ENCODE measurements at regions not wholly inside any gene's neighbourhood (a gene's known extent, or its start where the extent isn't known, plus 50 kb on each side); places are given as distances from the start of the nearest gene placed in this dataset.
"Not testable (repeated sequence)": the region's sequence is repeated elsewhere in the genome, so short reads cannot be mapped to it uniquely, and the experiment has no call there.

DNA sequence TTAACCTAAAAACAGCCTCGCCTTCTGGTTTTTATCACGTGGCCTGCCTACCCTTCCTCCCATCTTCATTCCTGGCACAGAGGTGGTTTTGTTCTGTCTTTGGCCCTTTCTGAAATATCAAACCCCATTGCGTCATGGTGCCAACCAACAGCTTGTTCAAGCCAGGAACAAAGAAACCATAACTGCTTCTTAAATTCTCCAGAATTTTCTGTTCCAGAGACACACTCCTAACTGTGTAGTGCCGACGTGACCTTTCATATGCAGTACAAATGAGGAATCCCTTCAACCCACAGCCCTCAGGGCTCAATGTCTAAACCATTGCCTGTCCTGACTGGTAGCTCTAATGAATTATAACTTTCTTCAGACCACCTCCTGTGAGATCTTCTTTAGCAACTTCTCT, 82.2 kb upstream of the TNP1 start:
- no peak for DNase-seq (ENCODE audit: low read depth)

- no peak for DNase-seq (ENCODE audit: low read depth)
These were observed 77.1 kb upstream of the TNP1 start for GRCh38 chr2:216936954-216937357.

- DNase-seq (ENCODE audit: low read depth): no peak
These were observed 74.8 kb upstream of the TNP1 start for GRCh38 chr2:216934623-216935022.

- DNase-seq (ENCODE audit: low read depth): no peak
These were observed 74.3 kb upstream of the TNP1 start for GRCh38 chr2:216934151-216934550.

- no peak for DNase-seq (ENCODE audit: low read depth)
These were observed 73.1 kb upstream of the TNP1 start for GRCh38 chr2:216932863-216933548.

DNA sequence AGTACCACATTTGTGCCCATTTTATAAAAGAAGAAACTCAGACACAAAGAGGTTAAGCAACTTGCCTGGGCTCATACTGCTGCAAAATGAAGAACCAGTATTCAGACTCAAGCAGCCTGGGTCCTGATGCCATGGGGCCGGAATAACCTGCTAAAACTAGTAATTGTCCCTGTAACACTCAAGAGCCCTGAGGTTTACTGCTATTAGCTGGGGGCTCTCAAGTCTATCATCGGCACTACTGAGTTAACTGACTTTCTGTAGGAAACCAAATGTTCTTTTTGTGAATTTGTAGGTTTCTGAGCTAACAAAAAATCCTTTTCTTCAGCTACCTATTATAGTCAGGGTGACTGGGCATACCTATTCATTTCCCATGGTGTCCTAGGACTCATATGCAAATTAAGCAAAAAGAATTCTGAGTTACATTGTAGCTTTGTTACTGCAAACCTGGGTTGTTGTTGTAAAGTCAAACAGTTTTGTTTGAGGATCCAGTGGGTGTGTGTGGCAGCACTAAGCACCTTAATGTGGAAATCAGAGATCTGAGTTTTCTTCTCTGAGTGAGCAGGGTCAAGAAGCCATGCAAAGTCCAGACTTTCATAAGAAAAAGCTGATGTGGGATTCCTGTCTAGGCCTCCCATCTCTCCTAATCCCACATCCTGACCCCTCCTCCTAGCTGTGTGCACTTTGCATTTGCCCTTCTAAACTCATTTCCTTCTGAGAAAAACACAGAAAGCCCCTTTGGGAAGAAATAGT, 72.4 kb upstream of the TNP1 start:
- DNase-seq (ENCODE audit: low read depth): no peak

DNA sequence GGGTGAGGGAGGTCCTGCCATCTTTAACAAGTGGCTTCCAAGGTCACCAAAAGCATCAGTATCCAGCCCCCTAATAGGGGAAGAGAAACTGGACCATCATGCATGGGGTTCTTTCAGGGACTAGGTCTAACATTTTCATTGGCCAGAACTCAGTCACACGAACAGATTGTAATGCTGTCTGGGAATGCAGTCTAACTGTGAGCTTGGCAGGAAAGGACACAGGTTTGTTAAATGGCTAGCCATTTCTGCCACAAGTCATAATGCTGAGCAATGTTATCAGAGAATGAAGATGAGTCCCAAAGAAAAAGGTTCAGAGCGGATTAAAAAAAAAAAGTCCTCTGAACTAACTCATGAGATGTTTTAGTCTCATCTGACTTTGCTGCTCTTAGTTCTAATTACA, 70.9 kb upstream of the TNP1 start:
- no peak for DNase-seq (ENCODE audit: low read depth)

DNA sequence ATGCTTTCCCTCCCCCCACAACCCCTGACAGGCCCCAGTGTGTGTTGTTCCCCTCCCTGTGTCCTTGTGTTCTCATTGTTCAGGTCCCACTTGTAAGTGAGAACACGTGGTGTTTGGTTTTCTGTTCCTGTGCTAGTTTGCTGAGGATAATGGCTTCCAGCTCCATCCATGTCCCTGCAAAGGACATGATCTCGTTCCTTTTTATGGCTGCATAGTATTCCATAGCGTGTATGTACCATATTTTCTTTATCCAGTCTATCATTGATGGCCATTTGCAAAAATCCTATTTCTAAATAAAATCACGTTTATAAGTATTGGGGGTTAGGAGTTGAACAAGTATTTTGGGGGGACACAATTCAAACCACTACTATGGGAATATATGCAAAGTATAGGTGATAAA, 69.5 kb upstream of the TNP1 start:
- DNase-seq (ENCODE audit: low read depth): not testable (repeated sequence)

DNA sequence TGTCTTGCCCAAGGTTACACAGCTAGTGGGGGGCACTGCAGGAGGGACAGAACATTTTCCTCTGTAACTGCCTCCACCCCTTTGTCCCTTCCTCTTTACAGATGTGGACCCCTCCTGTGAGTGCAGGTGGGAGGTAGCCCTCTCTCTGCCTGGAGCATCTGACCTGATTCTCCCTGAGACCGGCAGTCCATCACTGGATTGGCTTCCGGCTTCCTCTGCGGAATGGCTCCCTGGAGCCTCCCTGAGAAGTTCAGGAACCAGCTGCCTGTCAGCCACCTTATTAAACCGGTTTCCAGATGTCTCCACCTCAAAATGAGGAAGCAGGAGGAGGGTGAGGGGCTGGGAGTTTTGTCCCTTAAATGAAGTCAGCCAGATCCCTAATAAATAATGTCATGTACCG, 67.3 kb upstream of the TNP1 start:
- DNase-seq (ENCODE audit: low read depth): no peak

DNA sequence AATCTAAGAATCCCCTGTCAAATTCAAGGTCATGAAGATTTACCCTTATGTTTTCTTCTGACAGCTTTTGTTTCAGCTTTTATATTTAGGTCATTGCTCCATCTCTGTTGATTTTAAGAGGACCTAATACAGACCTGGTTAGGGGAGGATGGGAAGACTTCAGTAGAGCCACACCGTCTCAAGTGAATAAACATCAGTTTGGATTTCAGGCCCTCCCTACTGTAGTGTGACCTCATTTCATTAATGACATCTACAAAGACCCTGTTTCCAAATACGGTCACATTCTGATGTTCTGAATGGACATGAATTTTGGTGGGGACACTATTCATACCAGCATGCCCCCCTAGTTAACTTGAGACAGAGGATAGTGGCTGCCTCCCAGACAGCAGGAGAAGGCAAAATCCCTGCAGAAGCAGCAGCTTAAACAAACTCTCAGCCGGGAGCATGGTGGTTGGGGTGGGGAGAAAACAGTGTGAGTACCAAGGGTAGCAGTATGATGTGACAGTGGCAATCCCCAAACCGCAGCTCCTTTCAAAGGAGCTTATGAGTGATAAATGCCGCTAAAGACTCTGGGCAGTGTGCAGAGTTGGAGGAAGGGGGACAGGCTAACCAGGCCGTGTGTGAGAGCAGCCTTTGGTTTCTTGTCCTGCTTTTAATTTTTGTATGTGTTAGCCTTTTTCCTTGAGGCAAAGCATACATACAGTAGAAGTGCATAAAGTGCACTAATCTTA, 65.9 kb upstream of the TNP1 start:
- no peak for DNase-seq (ENCODE audit: low read depth)

GRCh38 chr2:216925006-216925405, 65.1 kb upstream of the TNP1 start:
- no peak for DNase-seq (ENCODE audit: low read depth)

- no peak for DNase-seq (ENCODE audit: low read depth)
These were observed 63.8 kb upstream of the TNP1 start for GRCh38 chr2:216923706-216924105.

DNA sequence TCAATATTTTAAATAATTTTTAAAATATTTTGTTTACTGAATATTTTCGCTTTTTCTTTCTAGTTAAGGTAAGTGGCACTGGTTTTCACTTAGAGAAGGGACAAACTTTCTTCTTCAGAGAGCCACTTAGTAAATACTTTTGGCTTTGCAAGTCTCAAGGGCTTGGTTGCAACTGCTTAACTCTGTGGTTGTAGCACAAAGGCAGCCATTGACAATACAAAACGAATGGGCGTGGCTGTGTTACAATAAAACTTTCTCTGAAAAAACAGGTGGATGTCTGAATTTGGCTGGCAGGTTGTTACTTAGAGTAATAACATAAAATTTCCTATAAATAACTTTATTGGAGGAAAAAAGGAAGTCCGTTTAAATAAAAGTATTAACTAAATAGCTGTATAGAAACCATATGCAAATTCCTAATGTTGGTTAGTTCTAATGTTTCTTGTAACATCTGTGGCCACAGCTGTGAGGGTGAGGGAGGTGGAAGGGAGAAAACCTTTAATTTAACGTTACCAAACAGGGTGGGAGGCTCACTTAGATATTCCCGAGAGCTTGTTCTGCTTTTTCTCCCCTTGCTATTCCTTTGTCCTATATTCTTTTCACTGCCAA, 62.4 kb upstream of the TNP1 start:
- no peak for DNase-seq (ENCODE audit: low read depth)

- no peak for DNase-seq (ENCODE audit: low read depth)
These were observed 61.1 kb upstream of the TNP1 start for GRCh38 chr2:216920937-216921456.

- no peak for DNase-seq (ENCODE audit: low read depth)
These were observed 60.4 kb upstream of the TNP1 start for GRCh38 chr2:216920143-216920876.

DNA sequence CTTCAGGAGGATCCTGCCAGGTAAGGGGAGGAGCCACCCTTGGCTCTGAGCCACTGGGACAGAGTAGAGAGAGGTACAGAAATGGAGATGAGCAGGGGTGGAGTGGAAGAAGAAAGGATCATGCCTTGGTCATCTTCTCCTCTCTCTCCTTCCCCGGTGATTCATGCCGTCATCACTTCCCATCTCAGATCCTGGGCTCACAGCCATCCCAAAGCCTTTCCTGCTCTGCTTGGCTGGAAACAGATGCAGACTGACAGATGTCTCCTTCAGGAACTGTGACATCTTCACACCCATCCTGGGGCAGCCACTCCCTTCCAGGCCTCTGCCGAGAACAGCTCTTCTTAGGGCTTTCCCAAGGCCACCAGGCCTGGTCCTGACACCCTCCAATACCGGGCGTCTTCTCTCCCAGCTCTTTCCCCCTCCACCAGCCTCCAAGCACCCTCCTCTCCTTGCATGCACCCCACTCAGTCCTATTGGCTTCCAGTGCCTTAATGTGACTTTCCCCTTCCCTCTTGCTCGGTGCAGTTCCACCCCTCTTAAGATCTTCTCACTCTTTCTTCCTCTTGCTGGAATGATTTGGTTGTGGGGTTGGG, 58.3 kb upstream of the TNP1 start:
- DNase-seq (ENCODE audit: low read depth): no peak

DNA sequence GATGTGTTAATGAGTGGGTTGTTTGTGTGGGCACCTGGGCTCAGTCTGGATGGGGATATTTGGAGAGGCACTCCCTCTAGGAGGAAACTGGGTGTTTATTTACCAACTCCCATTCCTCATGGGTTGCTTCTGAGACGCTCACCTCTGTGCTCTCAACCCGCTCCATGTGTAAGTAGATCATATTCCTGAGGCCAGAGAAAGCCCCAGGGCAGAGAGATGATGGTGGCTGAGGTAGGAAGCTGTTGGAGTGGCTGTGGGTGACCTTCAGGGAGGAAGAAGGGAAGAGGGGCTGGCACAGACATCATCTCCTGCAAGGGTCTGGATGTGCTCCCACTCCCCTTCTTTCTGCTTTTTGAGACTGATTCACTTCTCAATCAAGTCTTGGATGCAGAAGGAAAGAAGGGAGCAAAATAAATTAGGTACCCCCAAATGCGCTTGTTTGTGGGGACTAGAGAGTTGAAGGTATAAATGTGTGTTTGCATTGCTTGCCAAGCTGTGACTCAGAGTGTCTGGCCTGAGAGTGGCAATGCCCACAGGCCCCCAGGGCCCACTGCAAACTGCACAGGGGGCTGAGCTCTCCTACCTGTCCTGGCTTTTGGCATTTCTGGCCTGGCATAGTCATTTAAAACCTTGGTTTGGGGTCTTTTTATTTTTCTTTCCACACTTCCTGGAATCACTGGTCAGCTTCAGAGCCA, 57.2 kb upstream of the TNP1 start:
- DNase-seq (ENCODE audit: low read depth): no peak

DNA sequence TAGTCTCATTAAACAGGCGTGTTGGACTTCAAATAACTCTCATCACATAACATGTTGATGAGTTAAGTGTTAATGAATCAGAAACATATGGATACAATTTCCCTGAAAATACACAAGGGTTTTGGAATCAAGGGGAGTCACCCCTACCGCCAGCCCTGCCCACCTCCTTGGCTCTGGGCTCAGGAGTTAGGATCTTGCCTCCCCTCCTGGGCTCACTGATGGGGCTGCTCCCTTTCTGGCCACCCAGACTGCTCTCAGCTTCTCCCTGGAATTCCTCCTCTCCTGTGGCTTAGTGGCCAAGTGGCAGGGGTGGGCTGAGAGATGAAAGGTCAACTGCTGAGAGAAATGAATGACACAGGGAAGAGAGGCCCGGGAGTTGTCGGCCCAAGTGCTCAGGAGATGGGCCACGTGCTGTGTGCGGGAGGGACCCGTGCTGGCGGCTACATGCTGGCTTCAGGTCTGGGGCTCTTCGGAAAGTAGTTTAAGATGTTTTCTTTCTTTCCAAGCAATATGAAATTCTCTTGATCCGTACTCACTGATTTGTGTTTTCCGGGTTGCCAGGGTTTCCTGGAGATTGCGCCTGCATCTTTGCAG, 55.8 kb upstream of the TNP1 start:
- DNase-seq (ENCODE audit: low read depth): no peak

DNA sequence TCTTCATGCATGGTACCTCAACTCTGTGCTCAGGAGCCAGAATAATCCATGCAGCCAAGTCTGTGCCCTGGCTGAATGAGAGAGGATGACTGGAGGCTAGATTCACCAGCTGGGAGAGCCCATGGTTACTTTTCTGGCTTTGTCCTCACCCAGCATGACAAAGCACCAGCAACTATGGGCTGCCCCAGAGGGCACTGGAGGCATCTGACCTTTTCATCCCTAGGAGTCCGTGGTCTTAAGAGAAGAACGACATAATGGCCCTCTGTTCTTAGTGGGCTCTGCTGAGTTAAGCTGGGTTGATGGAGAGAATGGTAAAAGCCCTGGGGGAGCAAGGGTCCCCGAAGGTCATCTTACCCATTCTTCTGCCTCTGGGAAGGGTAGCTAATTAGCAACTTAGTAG, 54.6 kb upstream of the TNP1 start:
- DNase-seq (ENCODE audit: low read depth): no peak

DNA sequence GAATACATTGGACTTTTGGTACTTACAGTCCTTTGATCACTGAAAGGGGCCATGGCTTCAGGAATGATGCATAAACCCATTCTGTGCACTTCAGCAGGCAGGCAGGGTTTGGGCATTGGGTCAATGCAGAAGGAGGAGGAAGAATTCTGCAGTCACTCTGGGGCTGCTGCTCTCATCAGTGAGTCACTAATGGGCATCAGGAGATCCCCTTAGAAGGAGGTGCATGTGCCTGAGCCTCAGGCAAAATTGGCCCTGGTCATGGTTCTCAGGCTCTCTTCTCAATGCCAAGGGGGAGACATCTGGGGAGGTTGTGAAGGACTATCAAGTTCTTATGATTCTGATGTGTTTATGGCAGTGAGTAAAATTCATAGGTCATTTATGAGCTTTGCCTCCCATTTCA, 52.0 kb upstream of the TNP1 start:
- no peak for DNase-seq (ENCODE audit: low read depth)
